Astrocyte (in vitro differentiated cells and primary cell): ENCODE measurements at regions not wholly inside any gene's neighbourhood (a gene's known extent, or its start where the extent isn't known, plus 50 kb on each side); places are given as distances from the start of the nearest gene placed in this dataset.

Experiments
- DNase-seq: peaks from one replicate; pipeline ENCODE4 v3.0.0-alpha.2; 2010; ENCODE audit warnings: low read depth
- FAIRE-seq: peaks from 2 replicates; lab custom pipeline; 2011; peaks lifted over from hg19 to GRCh38; lab: Jason Lieb, UNC
- H2AFZ ChIP-seq: 2 replicates; pipeline ENCODE4 v1.6.0; 2012; ENCODE audit warnings: low read depth, low read length, inconsistent platforms
- H3K27ac ChIP-seq: 2 replicates; pipeline ENCODE4 v1.5.1; 2011; ENCODE audit warnings: low read depth, low read length, inconsistent platforms
- H3K27me3 ChIP-seq: 2 replicates; pipeline ENCODE4 v1.6.0; 2011; ENCODE audit warnings: low read length, inconsistent platforms; ENCODE audit not compliant: insufficient read depth
- H3K36me3 ChIP-seq: 2 replicates; pipeline ENCODE4 v1.5.1; 2011; ENCODE audit warnings: low read length, inconsistent platforms; ENCODE audit not compliant: insufficient read depth
- H3K4me1 ChIP-seq: 2 replicates; pipeline ENCODE4 v1.5.1; 2011; ENCODE audit warnings: low read length, inconsistent platforms; ENCODE audit not compliant: insufficient read depth
- H3K4me2 ChIP-seq: 2 replicates; pipeline ENCODE4 v1.6.0; 2012; ENCODE audit warnings: low read length, inconsistent platforms
- H3K4me3 ChIP-seq: 2 replicates; pipeline ENCODE4 v1.5.1; 2011; ENCODE audit warnings: low read depth, mild to moderate bottlenecking, low read length, inconsistent platforms; ENCODE audit not compliant: insufficient read depth
- H3K79me2 ChIP-seq: 2 replicates; pipeline ENCODE4 v1.6.0; 2012; ENCODE audit warnings: mild to moderate bottlenecking, low read length, inconsistent platforms; ENCODE audit not compliant: insufficient read depth
- H3K9ac ChIP-seq: 2 replicates; pipeline ENCODE4 v1.6.0; 2012; ENCODE audit warnings: mild to moderate bottlenecking, low read length, inconsistent platforms
- H3K9me3 ChIP-seq: 2 replicates; pipeline ENCODE4 v1.5.1; 2012; ENCODE audit warnings: low read depth, mild to moderate bottlenecking, low read length, inconsistent platforms; ENCODE audit not compliant: insufficient read depth
- H4K20me1 ChIP-seq: 2 replicates; pipeline ENCODE4 v1.6.0; 2012; ENCODE audit warnings: low read length, inconsistent platforms; ENCODE audit not compliant: insufficient read depth
- H3K27ac Mint-ChIP-seq: one replicate; pipeline ENCODE4 v1.8.0; 2021; ENCODE audit warnings: mild to moderate bottlenecking, mixed read lengths; ENCODE audit not compliant: unreplicated experiment
- H3K27me3 Mint-ChIP-seq: one replicate; pipeline ENCODE4 v1.8.0; 2021; ENCODE audit warnings: low read depth, mixed read lengths; ENCODE audit not compliant: unreplicated experiment
- H3K36me3 Mint-ChIP-seq: one replicate; pipeline ENCODE4 v1.8.0; 2021; ENCODE audit warnings: low read depth, mixed read lengths; ENCODE audit not compliant: unreplicated experiment
- H3K4me1 Mint-ChIP-seq: one replicate; pipeline ENCODE4 v1.8.0; 2021; ENCODE audit warnings: low read depth, mixed read lengths; ENCODE audit not compliant: unreplicated experiment
- H3K4me3 Mint-ChIP-seq: one replicate; pipeline ENCODE4 v1.8.0; 2021; ENCODE audit warnings: mild to moderate bottlenecking, moderate library complexity, mixed read lengths; ENCODE audit not compliant: unreplicated experiment
- H3K9me3 Mint-ChIP-seq: one replicate; pipeline ENCODE4 v1.8.0; 2021; ENCODE audit warnings: mild to moderate bottlenecking, mixed read lengths; ENCODE audit not compliant: unreplicated experiment
- EZH2 ChIP-seq: IDR thresholded peaks from 2 replicates; pipeline ENCODE4 v1.6.1; 2012; ENCODE audit warnings: mild to moderate bottlenecking, low read length, inconsistent platforms; ENCODE audit not compliant: insufficient read depth
- TF ChIP-seq, protein P1 (sequence below): IDR thresholded peaks from 2 replicates; pipeline ENCODE4 v1.5.1; 2011; ENCODE audit warnings: low read depth, mild to moderate bottlenecking, inconsistent platforms, low read length, moderate library complexity; ENCODE audit not compliant: insufficient read depth

GRCh38 chr5:1709171-1709803 is 90.3 kb downstream of the MRPL36 start:
- H3K27me3 ChIP-seq = no peaks in the 10 kb centered on the region
- Mint-ChIP-seq H3K36me3 (no peaks in the 10 kb centered on the region), H3K9me3 (peaks cover 6% of the 10 kb centered on the region), H3K27ac (no peak overlapping the region), H3K4me3 (peak overlapping the region; percentile 54), H3K4me1 (no peaks in the 10 kb centered on the region), H3K27me3 (peaks cover 25% of the 10 kb centered on the region)
- H3K36me3 ChIP-seq = no peaks in the 10 kb centered on the region
- H3K4me2 ChIP-seq = no peak overlapping the region
- FAIRE-seq = no peak
- no peak overlapping the region for H3K9ac ChIP-seq
- no peak overlapping the region for H2AFZ ChIP-seq
- no peaks in the 10 kb centered on the region for H3K4me1 ChIP-seq
- no peak overlapping the region for H3K4me3 ChIP-seq
- no peaks in the 10 kb centered on the region for H3K79me2 ChIP-seq
- H3K27ac ChIP-seq = no peak overlapping the region
- TF ChIP-seq EZH2 = no peak
- TF ChIP-seq, protein P1, sequence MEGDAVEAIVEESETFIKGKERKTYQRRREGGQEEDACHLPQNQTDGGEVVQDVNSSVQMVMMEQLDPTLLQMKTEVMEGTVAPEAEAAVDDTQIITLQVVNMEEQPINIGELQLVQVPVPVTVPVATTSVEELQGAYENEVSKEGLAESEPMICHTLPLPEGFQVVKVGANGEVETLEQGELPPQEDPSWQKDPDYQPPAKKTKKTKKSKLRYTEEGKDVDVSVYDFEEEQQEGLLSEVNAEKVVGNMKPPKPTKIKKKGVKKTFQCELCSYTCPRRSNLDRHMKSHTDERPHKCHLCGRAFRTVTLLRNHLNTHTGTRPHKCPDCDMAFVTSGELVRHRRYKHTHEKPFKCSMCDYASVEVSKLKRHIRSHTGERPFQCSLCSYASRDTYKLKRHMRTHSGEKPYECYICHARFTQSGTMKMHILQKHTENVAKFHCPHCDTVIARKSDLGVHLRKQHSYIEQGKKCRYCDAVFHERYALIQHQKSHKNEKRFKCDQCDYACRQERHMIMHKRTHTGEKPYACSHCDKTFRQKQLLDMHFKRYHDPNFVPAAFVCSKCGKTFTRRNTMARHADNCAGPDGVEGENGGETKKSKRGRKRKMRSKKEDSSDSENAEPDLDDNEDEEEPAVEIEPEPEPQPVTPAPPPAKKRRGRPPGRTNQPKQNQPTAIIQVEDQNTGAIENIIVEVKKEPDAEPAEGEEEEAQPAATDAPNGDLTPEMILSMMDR = no peak
- peaks cover 5% of the 10 kb centered on the region for H3K9me3 ChIP-seq
- DNase-seq = no peak
- no peaks in the 10 kb centered on the region for H4K20me1 ChIP-seq

DNA sequence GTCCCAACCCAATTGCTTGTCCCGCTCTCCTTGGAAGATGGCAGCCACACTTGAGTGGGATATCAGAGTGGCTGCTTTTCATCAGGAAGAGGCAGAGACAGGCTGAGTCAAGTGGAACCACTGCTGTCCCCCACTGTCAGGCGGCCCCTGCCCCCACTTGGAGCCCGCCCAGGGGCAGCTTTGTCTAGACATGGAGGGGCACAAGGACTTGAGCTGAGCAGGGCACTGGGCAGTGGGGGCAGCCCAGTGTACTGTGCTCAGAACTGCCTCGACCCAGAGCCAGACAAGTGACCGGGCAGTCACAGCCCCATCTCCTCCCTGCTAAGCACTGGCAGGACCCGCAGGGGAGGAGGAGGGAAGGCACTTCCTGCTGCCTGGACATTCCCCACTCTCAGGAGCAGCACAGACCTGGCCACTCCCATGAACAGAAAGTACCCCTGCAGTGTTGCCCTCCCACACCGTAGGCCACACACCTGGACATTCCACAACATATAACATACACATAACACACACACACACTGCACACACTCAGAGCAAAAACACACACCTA is 91.0 kb downstream of the MRPL36 start:
- Histone ChIP-seq H3K4me1 (no peaks in the 10 kb centered on the region), H3K36me3 (no peaks in the 10 kb centered on the region), H2AFZ (no peak overlapping the region), H3K27ac (no peak overlapping the region), H3K4me3 (no peak overlapping the region), H3K79me2 (no peaks in the 10 kb centered on the region), H4K20me1 (no peaks in the 10 kb centered on the region), H3K9ac (no peak overlapping the region), H3K4me2 (no peak overlapping the region), H3K27me3 (no peaks in the 10 kb centered on the region), H3K9me3 (peaks cover 5% of the 10 kb centered on the region)
- H3K36me3 Mint-ChIP-seq = no peaks in the 10 kb centered on the region
- DNase-seq (no peak), FAIRE-seq (no peak)
- TF ChIP-seq, protein P1 = no peak
- TF ChIP-seq EZH2 = no peak
- peaks cover 25% of the 10 kb centered on the region for H3K27me3 Mint-ChIP-seq
- no peak overlapping the region for H3K4me3 Mint-ChIP-seq
- peaks cover 6% of the 10 kb centered on the region for H3K9me3 Mint-ChIP-seq
- H3K27ac Mint-ChIP-seq = no peak overlapping the region
- no peaks in the 10 kb centered on the region for H3K4me1 Mint-ChIP-seq

DNA sequence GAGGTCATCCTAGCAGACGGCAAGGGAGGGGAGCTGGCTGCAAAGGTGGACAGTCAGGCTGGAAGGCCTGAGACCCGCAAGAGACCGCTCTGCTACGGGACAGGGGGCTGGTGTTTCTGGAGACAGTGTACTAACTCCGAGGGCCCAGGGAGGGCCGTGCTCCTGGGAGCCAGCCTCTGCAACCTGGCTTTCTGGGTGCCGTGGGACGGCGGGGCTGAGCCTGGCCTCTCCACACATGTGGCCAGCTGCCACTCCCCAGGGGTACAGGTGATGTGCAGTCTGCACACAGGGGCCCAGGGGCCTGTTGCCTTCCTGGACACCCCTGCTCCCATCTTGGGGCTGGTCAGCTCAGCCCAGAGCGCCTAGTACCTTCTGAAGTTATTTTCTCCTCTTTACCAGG is 92.2 kb downstream of the MRPL36 start:
- no peaks in the 10 kb centered on the region for H3K79me2 ChIP-seq
- no peak for FAIRE-seq
- H3K27me3 ChIP-seq = no peaks in the 10 kb centered on the region
- peaks cover 5% of the 10 kb centered on the region for H3K9me3 ChIP-seq
- no peak overlapping the region for H2AFZ ChIP-seq
- Mint-ChIP-seq H3K4me3 (no peak overlapping the region), H3K9me3 (peaks cover 6% of the 10 kb centered on the region), H3K36me3 (no peaks in the 10 kb centered on the region), H3K27ac (no peak overlapping the region), H3K4me1 (no peaks in the 10 kb centered on the region), H3K27me3 (peaks cover 25% of the 10 kb centered on the region)
- H4K20me1 ChIP-seq = no peaks in the 10 kb centered on the region
- no peaks in the 10 kb centered on the region for H3K36me3 ChIP-seq
- H3K9ac ChIP-seq = no peak overlapping the region
- no peak overlapping the region for H3K4me2 ChIP-seq
- no peaks in the 10 kb centered on the region for H3K4me1 ChIP-seq
- TF ChIP-seq, protein P1 = no peak
- TF ChIP-seq EZH2 = no peak
- H3K27ac ChIP-seq = no peak overlapping the region
- no peak for DNase-seq
- no peak overlapping the region for H3K4me3 ChIP-seq
